Keratinocyte (primary cell): ENCODE measurements at regions not wholly inside any gene's neighbourhood (a gene's known extent, or its start where the extent isn't known, plus 50 kb on each side); places are given as distances from the start of the nearest gene placed in this dataset.
A peak's percentile ranks its signal among the peaks of the same experiment; 100 is the strongest.

Experiments
- DNase-seq: peaks from one replicate; pipeline ENCODE4 v3.0.0-alpha.2; 2011; ENCODE audit warnings: low read depth, missing footprints, low spot score
- FAIRE-seq: peaks from 2 replicates; lab custom pipeline; 2011; peaks lifted over from hg19 to GRCh38; lab: Jason Lieb, UNC
- H2AFZ ChIP-seq: 2 replicates; pipeline ENCODE4 v1.6.0; 2012; ENCODE audit warnings: low read length, control low read depth, inconsistent platforms; ENCODE audit not compliant: control insufficient read depth
- H3K27ac ChIP-seq: 2 replicates; pipeline ENCODE4 v1.5.1; 2011; ENCODE audit warnings: low read length; ENCODE audit not compliant: control insufficient read depth, insufficient read depth
- H3K27me3 ChIP-seq: 3 replicates; pipeline ENCODE4 v1.6.0; 2011; ENCODE audit warnings: low read length; ENCODE audit not compliant: control insufficient read depth, insufficient read depth; ENCODE audit errors: extremely low read depth
- H3K36me3 ChIP-seq, 2 experiments: 2 replicates in 1 of 2; 3 replicates in 1 of 2; pipeline ENCODE4 v1.5.1; 2011; ENCODE audit warnings: low read length in 2 of 2, mild to moderate bottlenecking in 1 of 2; ENCODE audit not compliant: control insufficient read depth in 2 of 2, insufficient read depth in 2 of 2; ENCODE audit errors: extremely low read depth in 1 of 2
- H3K4me1 ChIP-seq: 3 replicates; pipeline ENCODE4 v1.5.1; 2011; ENCODE audit warnings: low read length; ENCODE audit not compliant: control insufficient read depth, insufficient read depth; ENCODE audit errors: extremely low read depth
- H3K4me2 ChIP-seq: 3 replicates; pipeline ENCODE4 v1.6.0; 2011; ENCODE audit warnings: low read depth, low read length; ENCODE audit not compliant: control insufficient read depth, insufficient read depth; ENCODE audit errors: extremely low read depth
- H3K4me3 ChIP-seq, 3 experiments: fragments of 200-600 bp in 1 of 3; sonication (generic) in 1 of 3; 2 replicates in 2 of 3; 3 replicates in 1 of 3; pipeline ENCODE4 v1.5.1; 2011 to 2016; ENCODE audit warnings: low read length in 3 of 3, mild to moderate bottlenecking in 3 of 3, control low read depth in 2 of 3, inconsistent platforms in 1 of 3, low read depth in 1 of 3, mixed read lengths in 1 of 3, mixed run types in 1 of 3, moderate library complexity in 1 of 3; ENCODE audit not compliant: control insufficient read depth in 2 of 3, insufficient read depth in 2 of 3; ENCODE audit errors: extremely low read depth in 1 of 3
- H3K79me2 ChIP-seq: 2 replicates; pipeline ENCODE4 v1.6.0; 2012; ENCODE audit warnings: low read length; ENCODE audit not compliant: control insufficient read depth, insufficient read depth
- H3K9ac ChIP-seq: 3 replicates; pipeline ENCODE4 v1.6.0; 2011; ENCODE audit warnings: low read length; ENCODE audit not compliant: control insufficient read depth, insufficient read depth; ENCODE audit errors: extremely low read depth
- H3K9me1 ChIP-seq: 3 replicates; pipeline ENCODE4 v1.6.0; 2011; ENCODE audit warnings: low read length; ENCODE audit not compliant: control insufficient read depth, insufficient read depth; ENCODE audit errors: extremely low read depth
- H3K9me3 ChIP-seq: 2 replicates; pipeline ENCODE4 v1.5.1; 2012; ENCODE audit warnings: low read depth, low read length; ENCODE audit not compliant: control insufficient read depth
- H4K20me1 ChIP-seq: 3 replicates; pipeline ENCODE4 v1.6.0; 2011; ENCODE audit warnings: low read length; ENCODE audit not compliant: control insufficient read depth, insufficient read depth; ENCODE audit errors: extremely low read depth
- EZH2 ChIP-seq: IDR thresholded peaks from one replicate; pipeline ENCODE4 v1.6.1; 2012; ENCODE audit warnings: inconsistent platforms, mild to moderate bottlenecking, low read length, moderate library complexity
- dilution Hi-C: fragments of 300-500 bp; cut with MboI; formaldehyde crosslinking; loops from one replicate; pipeline ENCODE4 v1.7.0; 2020; ENCODE audit warnings: low sequenced_read_pairs; ENCODE audit not compliant: extremely low pct_ligation_motif_present
- TF ChIP-seq, protein P1 (sequence below), 3 experiments: IDR thresholded peaks in 1 of 3; conservative IDR thresholded peaks in 1 of 3; optimal IDR thresholded peaks in 1 of 3; 2 replicates in 2 of 3; 3 replicates in 1 of 3; pipeline versions ENCODE3 to v1.5.1; 2011; ENCODE audit warnings: low read length in 3 of 3, mild to moderate bottlenecking in 3 of 3, moderate library complexity in 2 of 3, control low read depth in 1 of 3, inconsistent platforms in 1 of 3; ENCODE audit not compliant: insufficient read depth in 2 of 3; ENCODE audit errors: extremely low read depth in 1 of 3

DNA sequence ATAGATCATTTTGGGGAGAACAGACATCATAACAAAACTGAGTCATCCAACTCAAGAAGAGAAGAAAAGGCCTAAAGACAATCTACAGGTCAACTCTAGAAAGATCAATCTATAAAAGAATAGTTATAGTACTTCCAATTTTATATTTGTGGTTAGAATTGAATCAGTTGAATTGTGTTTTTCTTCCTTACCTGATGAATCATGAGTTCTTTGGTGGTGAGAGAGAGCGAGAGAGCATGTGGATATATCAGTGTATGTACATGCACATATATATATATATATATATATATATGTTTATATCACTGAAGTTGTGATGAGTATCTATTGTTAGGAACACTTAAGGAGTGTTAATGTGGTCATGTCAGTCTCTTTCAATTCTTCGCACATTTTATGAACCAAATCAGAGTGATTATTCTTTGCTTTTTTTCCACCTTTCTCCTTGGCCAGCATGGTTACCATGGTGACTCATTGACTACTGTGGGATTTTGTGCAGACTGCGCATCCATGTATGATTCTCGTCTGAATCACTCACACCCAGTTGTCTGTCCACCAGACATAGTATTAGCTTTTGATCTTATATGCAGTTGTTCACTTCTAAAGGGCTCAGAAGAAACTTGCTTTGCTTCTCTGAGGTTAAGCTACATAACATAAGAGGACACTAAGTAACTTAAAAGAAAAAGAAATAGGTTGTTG is 90.4 kb upstream of the RAB40AL start:
- DNase-seq (no peak), FAIRE-seq (no peak)
- H3K9ac ChIP-seq, result no peak overlapping the region
- no peaks in the 10 kb centered on the region for H3K9me3 ChIP-seq
- dilution Hi-C loops, result no loop called here
- H3K4me3 ChIP-seq, result no peak overlapping the region
- H3K27me3 ChIP-seq, result no peaks in the 10 kb centered on the region
- H3K27ac ChIP-seq, result peak overlapping the region; percentile 39
- TF ChIP-seq, protein P1, sequence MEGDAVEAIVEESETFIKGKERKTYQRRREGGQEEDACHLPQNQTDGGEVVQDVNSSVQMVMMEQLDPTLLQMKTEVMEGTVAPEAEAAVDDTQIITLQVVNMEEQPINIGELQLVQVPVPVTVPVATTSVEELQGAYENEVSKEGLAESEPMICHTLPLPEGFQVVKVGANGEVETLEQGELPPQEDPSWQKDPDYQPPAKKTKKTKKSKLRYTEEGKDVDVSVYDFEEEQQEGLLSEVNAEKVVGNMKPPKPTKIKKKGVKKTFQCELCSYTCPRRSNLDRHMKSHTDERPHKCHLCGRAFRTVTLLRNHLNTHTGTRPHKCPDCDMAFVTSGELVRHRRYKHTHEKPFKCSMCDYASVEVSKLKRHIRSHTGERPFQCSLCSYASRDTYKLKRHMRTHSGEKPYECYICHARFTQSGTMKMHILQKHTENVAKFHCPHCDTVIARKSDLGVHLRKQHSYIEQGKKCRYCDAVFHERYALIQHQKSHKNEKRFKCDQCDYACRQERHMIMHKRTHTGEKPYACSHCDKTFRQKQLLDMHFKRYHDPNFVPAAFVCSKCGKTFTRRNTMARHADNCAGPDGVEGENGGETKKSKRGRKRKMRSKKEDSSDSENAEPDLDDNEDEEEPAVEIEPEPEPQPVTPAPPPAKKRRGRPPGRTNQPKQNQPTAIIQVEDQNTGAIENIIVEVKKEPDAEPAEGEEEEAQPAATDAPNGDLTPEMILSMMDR (optimal IDR thresholded peaks at IDR 0.05 in 1 of 3, IDR thresholded peaks at IDR 0.05 in 1 of 3, conservative IDR thresholded peaks at IDR 0.05 in 1 of 3; ENCODE audit: extremely low read depth in 1 of 3, insufficient read depth in 2 of 3, low read length in 3 of 3), result no peak
- TF ChIP-seq EZH2, result no peak
- H2AFZ ChIP-seq, result no peak overlapping the region
- no peaks in the 10 kb centered on the region for H4K20me1 ChIP-seq
- H3K4me2 ChIP-seq, result no peak overlapping the region
- no peaks in the 10 kb centered on the region for H3K79me2 ChIP-seq
- H3K4me1 ChIP-seq, result peaks cover 8% of the 10 kb centered on the region
- H3K36me3 ChIP-seq, result no peaks in the 10 kb centered on the region
- no peaks in the 10 kb centered on the region for H3K9me1 ChIP-seq

DNA sequence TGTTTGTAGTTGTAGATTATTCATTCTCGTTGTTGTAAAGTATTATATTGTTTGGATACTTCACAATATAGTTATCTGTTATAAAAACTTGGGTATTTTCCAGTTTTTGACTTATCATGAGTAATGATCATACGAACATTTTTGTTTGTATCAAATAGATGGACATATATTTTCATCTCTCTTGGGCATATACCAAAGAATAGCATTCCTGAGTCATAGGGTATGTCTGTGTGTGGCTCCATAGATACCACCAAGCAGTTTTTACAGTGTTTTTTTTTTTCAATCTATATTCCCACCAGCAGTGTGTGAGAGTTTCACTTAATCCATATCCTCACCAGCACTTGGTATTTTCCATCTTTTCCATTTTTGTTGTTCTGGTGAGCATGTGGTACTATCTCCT is 89.7 kb upstream of the RAB40AL start:
- H3K79me2 ChIP-seq, result no peaks in the 10 kb centered on the region
- dilution Hi-C loops, result no loop called here
- H4K20me1 ChIP-seq, result no peaks in the 10 kb centered on the region
- H3K4me1 ChIP-seq, result peaks cover 8% of the 10 kb centered on the region
- H3K9me1 ChIP-seq, result no peaks in the 10 kb centered on the region
- H3K36me3 ChIP-seq, result no peaks in the 10 kb centered on the region
- H3K4me3 ChIP-seq, result no peak overlapping the region
- DNase-seq (no peak), FAIRE-seq (no peak)
- peak overlapping the region; percentile 39 for H3K27ac ChIP-seq
- TF ChIP-seq EZH2, result no peak
- TF ChIP-seq, protein P1 (optimal IDR thresholded peaks at IDR 0.05 in 1 of 3, IDR thresholded peaks at IDR 0.05 in 1 of 3, conservative IDR thresholded peaks at IDR 0.05 in 1 of 3; ENCODE audit: extremely low read depth in 1 of 3, insufficient read depth in 2 of 3, low read length in 3 of 3), result no peak
- H2AFZ ChIP-seq, result no peak overlapping the region
- H3K9ac ChIP-seq, result no peak overlapping the region
- no peaks in the 10 kb centered on the region for H3K9me3 ChIP-seq
- H3K4me2 ChIP-seq, result no peak overlapping the region
- H3K27me3 ChIP-seq, result no peaks in the 10 kb centered on the region
